Activated naive CD4-positive, alpha-beta T cell treated with anti-CD3 and anti-CD28 coated beads for 36 hours (primary cell): ENCODE measurements at regions not wholly inside any gene's neighbourhood (a gene's known extent, or its start where the extent isn't known, plus 50 kb on each side); places are given as distances from the start of the nearest gene placed in this dataset.
"Not testable (repeated sequence)": the region's sequence is repeated elsewhere in the genome, so short reads cannot be mapped to it uniquely, and the experiment has no call there.

Experiments used
- CTCF ChIA-PET: fragments of 350-600 bp; sonication (Branson Sonifier 250); formaldehyde crosslinking; loops from one replicate; lab custom pipeline; 2021; ENCODE audit warnings: antibody characterized with exemption; lab: Charles Lee
- DNase-seq: peaks from one replicate; pipeline ENCODE4 v3.0.0-alpha.2; 2020
- H3K27ac Mint-ChIP-seq: one replicate; pipeline ENCODE4 v1.8.0; 2021; ENCODE audit warnings: mild to moderate bottlenecking, mixed read lengths
- H3K27me3 Mint-ChIP-seq: one replicate; pipeline ENCODE4 v1.8.0; 2021; ENCODE audit warnings: low read depth, mixed read lengths
- H3K36me3 Mint-ChIP-seq: one replicate; pipeline ENCODE4 v1.8.0; 2021; ENCODE audit warnings: low read depth, mixed read lengths
- H3K4me1 Mint-ChIP-seq: one replicate; pipeline ENCODE4 v1.8.0; 2021; ENCODE audit warnings: low read depth, mixed read lengths
- H3K4me3 Mint-ChIP-seq: one replicate; pipeline ENCODE4 v1.8.0; 2021; ENCODE audit warnings: mild to moderate bottlenecking, moderate library complexity, mixed read lengths
- H3K9me3 Mint-ChIP-seq: one replicate; pipeline ENCODE4 v1.8.0; 2021; ENCODE audit warnings: mixed read lengths
- intact Hi-C: fragments of 100-400 bp; cut with micrococcal nuclease; formaldehyde crosslinking; loops from one replicate; pipeline ENCODE4 v1.15.1; 2023

GRCh38 chr4:83931659-83932438 is 395.9 kb downstream of the GPAT3 start:
- no peaks in the 10 kb centered on the region for H3K27me3 Mint-ChIP-seq
- CTCF ChIA-PET: no interaction called here

GRCh38 chr4:83929550-83929949 is 393.6 kb downstream of the GPAT3 start:
- no peak overlapping the region for H3K4me3 Mint-ChIP-seq
- intact Hi-C loops: no loop called here
- H3K4me1 Mint-ChIP-seq: no peaks in the 10 kb centered on the region
- DNase-seq: no peak
- no peak overlapping the region for H3K27ac Mint-ChIP-seq
- H3K27me3 Mint-ChIP-seq: no peaks in the 10 kb centered on the region
- H3K36me3 Mint-ChIP-seq: no peaks in the 10 kb centered on the region
- no peaks in the 10 kb centered on the region for H3K9me3 Mint-ChIP-seq
- CTCF ChIA-PET: interaction anchor here (0.6 kb wide), 1 partner anchor 48 kb away, joined by 3 read pairs; no protein-coding TSS in a partner anchor

More at GRCh38 chr4:83931659-83932438, 395.9 kb downstream of the GPAT3 start:
- intact Hi-C loops: no loop called here
- no peaks in the 10 kb centered on the region for H3K9me3 Mint-ChIP-seq
- H3K4me3 Mint-ChIP-seq: no peak overlapping the region
- no peaks in the 10 kb centered on the region for H3K4me1 Mint-ChIP-seq
- no peaks in the 10 kb centered on the region for H3K36me3 Mint-ChIP-seq
- H3K27ac Mint-ChIP-seq: no peak overlapping the region
- DNase-seq: no peak

GRCh38 chr4:83926950-83927349 is 391.0 kb downstream of the GPAT3 start:
- Mint-ChIP-seq H3K4me1 (no peaks in the 10 kb centered on the region), H3K27ac (no peak overlapping the region), H3K27me3 (no peaks in the 10 kb centered on the region), H3K36me3 (no peaks in the 10 kb centered on the region), H3K9me3 (no peaks in the 10 kb centered on the region), H3K4me3 (no peak overlapping the region)
- CTCF ChIA-PET: no interaction called here
- intact Hi-C loops: no loop called here
- no peak for DNase-seq

GRCh38 chr4:83923341-83923740 is 387.4 kb downstream of the GPAT3 start:
- Mint-ChIP-seq H3K27ac (no peak overlapping the region), H3K4me1 (no peaks in the 10 kb centered on the region), H3K36me3 (no peaks in the 10 kb centered on the region), H3K4me3 (no peak overlapping the region), H3K27me3 (no peaks in the 10 kb centered on the region), H3K9me3 (no peaks in the 10 kb centered on the region)
- DNase-seq: no peak
- CTCF ChIA-PET: interaction anchor here (0.8 kb wide), 1 partner anchor 14 kb away, joined by 3 read pairs; no protein-coding TSS in a partner anchor
- intact Hi-C loops: no loop called here

GRCh38 chr4:83922402-83922801 is 386.5 kb downstream of the GPAT3 start:
- DNase-seq: no peak
- CTCF ChIA-PET: interaction anchor here (0.8 kb wide), 1 partner anchor 15 kb away, joined by 3 read pairs; no protein-coding TSS in a partner anchor
- no peaks in the 10 kb centered on the region for H3K27me3 Mint-ChIP-seq
- H3K36me3 Mint-ChIP-seq: no peaks in the 10 kb centered on the region
- no peak overlapping the region for H3K4me3 Mint-ChIP-seq
- no peaks in the 10 kb centered on the region for H3K9me3 Mint-ChIP-seq
- H3K4me1 Mint-ChIP-seq: no peaks in the 10 kb centered on the region
- intact Hi-C loops: no loop called here
- no peak overlapping the region for H3K27ac Mint-ChIP-seq

- CTCF ChIA-PET: no interaction called here
- Mint-ChIP-seq H3K4me1 (no peaks in the 10 kb centered on the region), H3K4me3 (no peak overlapping the region), H3K27ac (no peak overlapping the region), H3K36me3 (no peaks in the 10 kb centered on the region), H3K27me3 (no peaks in the 10 kb centered on the region), H3K9me3 (no peaks in the 10 kb centered on the region)
- intact Hi-C loops: no loop called here
- DNase-seq: no peak
These were observed 385.2 kb downstream of the GPAT3 start for GRCh38 chr4:83921124-83921523.

- Mint-ChIP-seq H3K4me3 (no peak overlapping the region), H3K4me1 (no peaks in the 10 kb centered on the region), H3K9me3 (no peaks in the 10 kb centered on the region), H3K27ac (no peak overlapping the region), H3K36me3 (no peaks in the 10 kb centered on the region), H3K27me3 (no peaks in the 10 kb centered on the region)
- no peak for DNase-seq
- intact Hi-C loops: no loop called here
- CTCF ChIA-PET: no interaction called here
These were observed 384.5 kb downstream of the GPAT3 start for GRCh38 chr4:83920375-83920774.

GRCh38 chr4:83917572-83917971 is 381.7 kb downstream of the GPAT3 start:
- DNase-seq: no peak
- intact Hi-C loops: no loop called here
- CTCF ChIA-PET: no interaction called here
- no peak overlapping the region for H3K27ac Mint-ChIP-seq
- H3K27me3 Mint-ChIP-seq: no peaks in the 10 kb centered on the region
- H3K4me3 Mint-ChIP-seq: no peak overlapping the region
- H3K36me3 Mint-ChIP-seq: no peaks in the 10 kb centered on the region
- no peaks in the 10 kb centered on the region for H3K4me1 Mint-ChIP-seq
- H3K9me3 Mint-ChIP-seq: no peaks in the 10 kb centered on the region

- Mint-ChIP-seq H3K27me3 (peaks cover 3% of the 10 kb centered on the region), H3K4me1 (no peaks in the 10 kb centered on the region), H3K9me3 (no peaks in the 10 kb centered on the region), H3K36me3 (no peaks in the 10 kb centered on the region), H3K27ac (no peak overlapping the region), H3K4me3 (no peak overlapping the region)
- intact Hi-C loops: no loop called here
- CTCF ChIA-PET: no interaction called here
- no peak for DNase-seq
These were observed 374.8 kb downstream of the GPAT3 start for GRCh38 chr4:83910693-83911092.

GRCh38 chr4:83906561-83906960 is 370.7 kb downstream of the GPAT3 start:
- intact Hi-C loops: no loop called here
- no peak overlapping the region for H3K4me3 Mint-ChIP-seq
- CTCF ChIA-PET: no interaction called here
- H3K36me3 Mint-ChIP-seq: no peaks in the 10 kb centered on the region
- H3K9me3 Mint-ChIP-seq: no peaks in the 10 kb centered on the region
- no peaks in the 10 kb centered on the region for H3K4me1 Mint-ChIP-seq
- DNase-seq: no peak
- H3K27ac Mint-ChIP-seq: no peak overlapping the region
- peaks cover 3% of the 10 kb centered on the region for H3K27me3 Mint-ChIP-seq

GRCh38 chr4:83905952-83906351 is 370.0 kb downstream of the GPAT3 start:
- DNase-seq: no peak
- Mint-ChIP-seq H3K27me3 (peaks cover 3% of the 10 kb centered on the region), H3K36me3 (no peaks in the 10 kb centered on the region), H3K9me3 (no peaks in the 10 kb centered on the region), H3K4me3 (no peak overlapping the region), H3K4me1 (no peaks in the 10 kb centered on the region), H3K27ac (no peak overlapping the region)
- CTCF ChIA-PET: no interaction called here
- intact Hi-C loops: no loop called here

- H3K4me1 Mint-ChIP-seq, H3K27me3 Mint-ChIP-seq, H3K36me3 Mint-ChIP-seq, H3K4me3 Mint-ChIP-seq, CTCF ChIA-PET, H3K27ac Mint-ChIP-seq, H3K9me3 Mint-ChIP-seq, intact Hi-C loops, DNase-seq: not testable (repeated sequence)
These were observed 367.8 kb downstream of the GPAT3 start for GRCh38 chr4:83903740-83904139.

GRCh38 chr4:83894831-83895230 is 358.9 kb downstream of the GPAT3 start:
- H3K4me3 Mint-ChIP-seq: no peak overlapping the region
- H3K27me3 Mint-ChIP-seq: peaks cover 6% of the 10 kb centered on the region
- intact Hi-C loops: no loop called here
- H3K4me1 Mint-ChIP-seq: peaks cover 4% of the 10 kb centered on the region
- H3K27ac Mint-ChIP-seq: no peak overlapping the region
- no peak for DNase-seq
- H3K9me3 Mint-ChIP-seq: no peaks in the 10 kb centered on the region
- H3K36me3 Mint-ChIP-seq: no peaks in the 10 kb centered on the region
- CTCF ChIA-PET: no interaction called here
